ENCODE measurements at regions not wholly inside any gene's neighbourhood (a gene's known extent, or its start where the extent isn't known, plus 50 kb on each side); places are given as distances from the start of the nearest gene placed in this dataset.
A peak's percentile ranks its signal among the peaks of the same experiment; 100 is the strongest.

GRCh38 chr20:50388733-50389437 is 121.3 kb upstream of the PTPN1 start:
- H3K4me1 Mint-ChIP-seq, result peaks cover 31% of the 10 kb centered on the region
- no peaks in the 10 kb centered on the region for H3K36me3 Mint-ChIP-seq (ENCODE audit: low read depth)
- H3K4me3 Mint-ChIP-seq, result no peak overlapping the region
- no peak for DNase-seq
- no peak for TF ChIP-seq CTCF (IDR thresholded peaks at IDR 0.05)
- H3K27ac Mint-ChIP-seq, result peak overlapping the region; percentile 41
- H3K9me3 Mint-ChIP-seq, result no peaks in the 10 kb centered on the region
- peaks cover 3% of the 10 kb centered on the region for H3K27me3 Mint-ChIP-seq (ENCODE audit: low read depth, poor library complexity)

- Mint-ChIP-seq H3K27ac (peak overlapping the region; percentile 41), H3K27me3 (ENCODE audit: low read depth, poor library complexity) (peaks cover 3% of the 10 kb centered on the region), H3K4me3 (no peak overlapping the region), H3K36me3 (ENCODE audit: low read depth) (no peaks in the 10 kb centered on the region), H3K9me3 (no peaks in the 10 kb centered on the region), H3K4me1 (peaks cover 32% of the 10 kb centered on the region)
- no peak for TF ChIP-seq CTCF (IDR thresholded peaks at IDR 0.05)
- DNase-seq, result no peak
Measured at GRCh38 chr20:50389438-50389807, 120.8 kb upstream of the PTPN1 start.

GRCh38 chr20:50389808-50390684 is 120.1 kb upstream of the PTPN1 start:
- H3K4me1 Mint-ChIP-seq, result peaks cover 36% of the 10 kb centered on the region
- peaks cover 3% of the 10 kb centered on the region for H3K27me3 Mint-ChIP-seq (ENCODE audit: low read depth, poor library complexity)
- H3K4me3 Mint-ChIP-seq, result no peak overlapping the region
- no peaks in the 10 kb centered on the region for H3K9me3 Mint-ChIP-seq
- TF ChIP-seq CTCF (IDR thresholded peaks at IDR 0.05), result no peak
- no peak overlapping the region for H3K27ac Mint-ChIP-seq
- no peaks in the 10 kb centered on the region for H3K36me3 Mint-ChIP-seq (ENCODE audit: low read depth)
- no peak for DNase-seq

GRCh38 chr20:50390685-50391443 is 119.3 kb upstream of the PTPN1 start:
- H3K9me3 Mint-ChIP-seq, result no peaks in the 10 kb centered on the region
- no peak overlapping the region for H3K4me3 Mint-ChIP-seq
- DNase-seq, result no peak
- no peaks in the 10 kb centered on the region for H3K36me3 Mint-ChIP-seq (ENCODE audit: low read depth)
- no peak overlapping the region for H3K27ac Mint-ChIP-seq
- no peak for TF ChIP-seq CTCF (IDR thresholded peaks at IDR 0.05)
- H3K27me3 Mint-ChIP-seq (ENCODE audit: low read depth, poor library complexity), result peaks cover 3% of the 10 kb centered on the region
- peaks cover 32% of the 10 kb centered on the region for H3K4me1 Mint-ChIP-seq

GRCh38 chr20:50391444-50392137 is 118.6 kb upstream of the PTPN1 start:
- H3K36me3 Mint-ChIP-seq (ENCODE audit: low read depth), result no peaks in the 10 kb centered on the region
- peaks cover 32% of the 10 kb centered on the region for H3K4me1 Mint-ChIP-seq
- no peaks in the 10 kb centered on the region for H3K9me3 Mint-ChIP-seq
- peaks cover 7% of the 10 kb centered on the region for H3K27me3 Mint-ChIP-seq (ENCODE audit: low read depth, poor library complexity)
- no peak overlapping the region for H3K4me3 Mint-ChIP-seq
- TF ChIP-seq CTCF (IDR thresholded peaks at IDR 0.05), result no peak
- H3K27ac Mint-ChIP-seq, result no peak overlapping the region
- DNase-seq, result no peak
